ENCODE measurements at regions not wholly inside any gene's neighbourhood (a gene's known extent, or its start where the extent isn't known, plus 50 kb on each side); places are given as distances from the start of the nearest gene placed in this dataset.

DNA sequence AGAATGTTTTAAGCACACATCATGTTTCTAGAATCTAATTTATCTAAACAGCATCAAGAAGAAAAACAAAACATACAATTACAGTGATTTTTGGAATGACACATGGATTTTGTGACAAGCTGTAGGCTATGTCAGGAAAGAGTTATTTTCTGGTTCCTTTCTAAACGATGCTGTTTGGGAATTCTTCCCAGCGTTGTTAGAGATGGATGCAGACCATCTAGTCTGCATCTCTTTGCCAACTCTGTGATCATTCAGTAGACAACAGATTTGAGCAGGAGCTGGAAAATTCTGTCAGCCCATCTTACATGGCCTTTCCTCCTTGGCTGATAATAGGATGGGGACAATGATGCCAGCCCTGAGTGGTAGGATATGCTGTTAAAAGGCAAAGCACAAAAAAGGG lies 295.7 kb upstream of the TRPC7 start:
- ChIA-PET POLR2A (no interaction called here), CTCF (no interaction called here)
- no peak for DNase-seq (ENCODE audit: extremely low spot score)
- TF ChIP-seq FOXM1 (IDR thresholded peaks at IDR 0.05; ENCODE audit: borderline replicate concordance) (no peak), L3MBTL2 (conservative IDR thresholded peaks at IDR 0.05) (no peak), NFRKB (IDR thresholded peaks at IDR 0.05) (no peak), SUZ12 (IDR thresholded peaks at IDR 0.05) (no peak), TARDBP (IDR thresholded peaks at IDR 0.05) (no peak), CTBP1 (IDR thresholded peaks at IDR 0.05; ENCODE audit: borderline replicate concordance) (no peak), SP1 (IDR thresholded peaks at IDR 0.05) (no peak), ELF4 (IDR thresholded peaks at IDR 0.05) (no peak), FOXA1 (IDR thresholded peaks at IDR 0.05) (no peak), ARNT (IDR thresholded peaks at IDR 0.05) (no peak), BHLHE40 (IDR thresholded peaks at IDR 0.05; ENCODE audit: borderline replicate concordance) (no peak), ZNF384 (IDR thresholded peaks at IDR 0.05) (no peak), HDGF (IDR thresholded peaks at IDR 0.05; ENCODE audit: borderline replicate concordance) (no peak), LEF1 (IDR thresholded peaks at IDR 0.05; ENCODE audit: borderline replicate concordance) (no peak), FOXK2 (IDR thresholded peaks at IDR 0.05) (no peak)
- TF ChIP-seq, protein P1, sequence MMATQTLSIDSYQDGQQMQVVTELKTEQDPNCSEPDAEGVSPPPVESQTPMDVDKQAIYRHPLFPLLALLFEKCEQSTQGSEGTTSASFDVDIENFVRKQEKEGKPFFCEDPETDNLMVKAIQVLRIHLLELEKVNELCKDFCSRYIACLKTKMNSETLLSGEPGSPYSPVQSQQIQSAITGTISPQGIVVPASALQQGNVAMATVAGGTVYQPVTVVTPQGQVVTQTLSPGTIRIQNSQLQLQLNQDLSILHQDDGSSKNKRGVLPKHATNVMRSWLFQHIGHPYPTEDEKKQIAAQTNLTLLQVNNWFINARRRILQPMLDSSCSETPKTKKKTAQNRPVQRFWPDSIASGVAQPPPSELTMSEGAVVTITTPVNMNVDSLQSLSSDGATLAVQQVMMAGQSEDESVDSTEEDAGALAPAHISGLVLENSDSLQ (IDR thresholded peaks at IDR 0.05), result no peak

DNA sequence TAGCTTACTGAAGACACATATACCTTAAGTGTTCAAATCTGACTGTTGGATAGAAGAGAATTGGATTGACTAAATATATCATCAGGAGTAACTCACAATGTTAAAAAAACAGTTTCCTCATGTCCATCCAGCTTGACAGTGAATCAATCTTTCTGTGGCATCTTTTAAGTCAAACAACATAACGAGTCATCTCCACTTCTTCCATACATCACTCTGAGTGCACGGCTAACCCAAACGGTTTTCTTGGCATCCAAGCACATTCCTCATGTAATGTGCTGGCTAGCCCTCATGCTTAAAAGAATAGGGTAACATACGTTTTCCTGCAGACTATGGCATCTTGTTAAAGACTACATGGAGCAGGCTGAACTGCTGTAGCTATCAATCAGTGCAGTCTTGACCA lies 291.5 kb upstream of the TRPC7 start:
- CTCF ChIA-PET, result no interaction called here
- POLR2A ChIA-PET, result no interaction called here
- DNase-seq (ENCODE audit: extremely low spot score), result no peak
- TF ChIP-seq BHLHE40 (IDR thresholded peaks at IDR 0.05; ENCODE audit: borderline replicate concordance), result no peak

DNA sequence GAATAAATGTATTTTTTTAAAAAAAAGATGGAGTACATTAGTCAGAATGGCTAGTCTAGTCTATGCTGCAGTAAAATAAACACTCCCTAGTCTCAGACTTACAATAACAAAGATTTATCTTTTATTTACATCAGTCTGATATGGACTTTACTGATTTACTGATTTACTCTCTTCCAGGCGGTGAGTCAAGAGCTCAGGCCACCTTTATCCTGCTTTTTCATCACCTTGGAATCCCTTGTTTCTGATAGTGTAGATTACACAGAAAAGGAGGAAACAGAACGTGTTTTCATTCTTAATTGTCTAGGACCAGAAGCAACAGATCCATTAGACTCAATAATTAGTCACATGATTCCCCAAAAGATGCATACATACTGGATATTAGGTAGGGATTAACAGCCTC lies 290.1 kb upstream of the TRPC7 start:
- POLR2A ChIA-PET, result no interaction called here
- TF ChIP-seq SUZ12 (IDR thresholded peaks at IDR 0.05) (no peak), HDGF (IDR thresholded peaks at IDR 0.05; ENCODE audit: borderline replicate concordance) (no peak), L3MBTL2 (conservative IDR thresholded peaks at IDR 0.05) (no peak), CTBP1 (IDR thresholded peaks at IDR 0.05; ENCODE audit: borderline replicate concordance) (no peak), TARDBP (IDR thresholded peaks at IDR 0.05) (no peak), LEF1 (IDR thresholded peaks at IDR 0.05; ENCODE audit: borderline replicate concordance) (no peak), BHLHE40 (IDR thresholded peaks at IDR 0.05; ENCODE audit: borderline replicate concordance) (no peak), FOXK2 (IDR thresholded peaks at IDR 0.05) (no peak), FOXM1 (IDR thresholded peaks at IDR 0.05; ENCODE audit: borderline replicate concordance) (no peak), FOXA1 (IDR thresholded peaks at IDR 0.05) (no peak), ELF4 (IDR thresholded peaks at IDR 0.05) (no peak), NFRKB (IDR thresholded peaks at IDR 0.05) (no peak), ZNF384 (IDR thresholded peaks at IDR 0.05) (no peak), SP1 (IDR thresholded peaks at IDR 0.05) (no peak)
- TF ChIP-seq, protein P1 (IDR thresholded peaks at IDR 0.05), result no peak
- no peak for DNase-seq (ENCODE audit: extremely low spot score)
- CTCF ChIA-PET, result no interaction called here

DNA sequence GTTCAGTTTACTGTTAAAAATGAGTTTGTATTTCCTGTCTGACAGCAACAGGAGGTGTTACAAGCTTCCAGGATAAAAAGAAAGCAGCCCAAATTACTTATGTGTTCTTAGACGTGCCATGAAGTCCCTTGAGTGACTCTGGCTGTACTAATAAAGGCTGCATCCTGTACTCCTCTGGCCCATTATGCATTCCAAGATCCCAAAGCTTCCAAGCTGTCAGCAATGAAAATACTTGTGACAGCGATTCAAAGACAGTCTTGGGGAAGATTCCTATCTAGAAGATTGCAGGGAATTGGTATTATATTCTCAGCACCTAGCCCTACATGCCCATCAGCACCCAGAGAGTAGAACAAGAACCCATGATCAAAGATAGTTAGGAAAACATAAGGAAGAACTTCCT lies 281.6 kb upstream of the TRPC7 start:
- no peak for DNase-seq (ENCODE audit: extremely low spot score)
- ChIA-PET CTCF (no interaction called here), POLR2A (no interaction called here)
- TF ChIP-seq L3MBTL2 (conservative IDR thresholded peaks at IDR 0.05) (no peak), NFRKB (IDR thresholded peaks at IDR 0.05) (no peak), SP1 (IDR thresholded peaks at IDR 0.05) (no peak), HDGF (IDR thresholded peaks at IDR 0.05; ENCODE audit: borderline replicate concordance) (no peak), FOXA1 (IDR thresholded peaks at IDR 0.05) (no peak), BHLHE40 (IDR thresholded peaks at IDR 0.05; ENCODE audit: borderline replicate concordance) (no peak), ARNT (IDR thresholded peaks at IDR 0.05) (no peak), LEF1 (IDR thresholded peaks at IDR 0.05; ENCODE audit: borderline replicate concordance) (no peak), ELF4 (IDR thresholded peaks at IDR 0.05) (no peak), FOXM1 (IDR thresholded peaks at IDR 0.05; ENCODE audit: borderline replicate concordance) (no peak), SUZ12 (IDR thresholded peaks at IDR 0.05) (no peak), CTBP1 (IDR thresholded peaks at IDR 0.05; ENCODE audit: borderline replicate concordance) (no peak), ZNF384 (IDR thresholded peaks at IDR 0.05) (no peak), FOXK2 (IDR thresholded peaks at IDR 0.05) (no peak), TARDBP (IDR thresholded peaks at IDR 0.05) (no peak)
- TF ChIP-seq, protein P1 (IDR thresholded peaks at IDR 0.05), result no peak

DNA sequence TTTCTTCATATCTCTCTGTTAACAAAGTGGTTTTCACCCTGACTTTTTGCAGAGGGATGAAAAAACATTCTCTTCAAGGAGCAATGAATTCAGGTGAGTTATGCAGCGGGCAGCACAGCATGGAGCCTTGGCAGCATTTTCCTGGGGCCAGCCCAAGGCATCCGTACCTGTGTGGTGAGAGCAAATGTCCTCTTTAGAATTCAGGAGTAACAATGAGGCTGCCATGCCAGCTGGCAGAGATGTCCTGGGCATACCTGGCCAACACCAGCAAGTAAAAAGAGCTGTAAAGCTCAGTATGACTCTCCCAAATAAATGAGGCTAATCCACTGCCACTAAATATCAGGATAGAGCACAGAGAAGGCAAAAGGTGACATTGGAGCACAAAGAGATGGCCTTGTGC lies 277.6 kb upstream of the TRPC7 start:
- DNase-seq (ENCODE audit: extremely low spot score), result no peak
- ChIA-PET CTCF (no interaction called here), POLR2A (no interaction called here)
- TF ChIP-seq BHLHE40 (IDR thresholded peaks at IDR 0.05; ENCODE audit: borderline replicate concordance) (no peak), FOXM1 (IDR thresholded peaks at IDR 0.05; ENCODE audit: borderline replicate concordance) (no peak), TARDBP (IDR thresholded peaks at IDR 0.05) (no peak), ARNT (IDR thresholded peaks at IDR 0.05) (no peak), ZNF384 (IDR thresholded peaks at IDR 0.05) (no peak), LEF1 (IDR thresholded peaks at IDR 0.05; ENCODE audit: borderline replicate concordance) (no peak), SUZ12 (IDR thresholded peaks at IDR 0.05) (no peak), ELF4 (IDR thresholded peaks at IDR 0.05) (no peak), FOXK2 (IDR thresholded peaks at IDR 0.05) (no peak), FOXA1 (IDR thresholded peaks at IDR 0.05) (no peak), NFRKB (IDR thresholded peaks at IDR 0.05) (no peak), CTBP1 (IDR thresholded peaks at IDR 0.05; ENCODE audit: borderline replicate concordance) (no peak), L3MBTL2 (conservative IDR thresholded peaks at IDR 0.05) (no peak), HDGF (IDR thresholded peaks at IDR 0.05; ENCODE audit: borderline replicate concordance) (no peak), SP1 (IDR thresholded peaks at IDR 0.05) (no peak)
- TF ChIP-seq, protein P1 (IDR thresholded peaks at IDR 0.05), result no peak
